GM12891 (cell line): ENCODE measurements at regions not wholly inside any gene's neighbourhood (a gene's known extent, or its start where the extent isn't known, plus 50 kb on each side); places are given as distances from the start of the nearest gene placed in this dataset.

ENCODE experiments used
- DNase-seq: peaks from one replicate; pipeline ENCODE4 v3.0.0; 2011; ENCODE audit warnings: low spot score; ENCODE audit not compliant: insufficient read length
- FAIRE-seq: peaks from 2 replicates; lab custom pipeline; 2011; peaks lifted over from hg19 to GRCh38; lab: Jason Lieb, UNC
- PAX5 ChIP-seq: IDR thresholded peaks from 2 replicates; pipeline ENCODE4 v1.6.1; 2011; ENCODE audit warnings: low read length, moderate library complexity, mild to moderate bottlenecking; ENCODE audit not compliant: insufficient read depth, severe bottlenecking
- POLR2A ChIP-seq: IDR thresholded peaks from 2 replicates; pipeline ENCODE4 v1.6.1; 2011; ENCODE audit warnings: low read depth, low read length, control low read depth
- POLR2AphosphoS5 ChIP-seq: IDR thresholded peaks from 2 replicates; pipeline ENCODE4 v1.6.1; 2011; ENCODE audit warnings: low read depth, low read length, control low read depth
- POU2F2 ChIP-seq: IDR thresholded peaks from 2 replicates; pipeline ENCODE4 v1.6.1; 2011; ENCODE audit warnings: low read depth, mild to moderate bottlenecking, control low read depth, low read length, moderate library complexity
- SPI1 ChIP-seq: IDR thresholded peaks from 2 replicates; pipeline ENCODE4 v1.6.1; 2011; ENCODE audit warnings: low read depth, low read length, control low read depth
- TAF1 ChIP-seq: IDR thresholded peaks from 2 replicates; pipeline ENCODE4 v1.6.1; 2011; ENCODE audit warnings: low read depth, low read length, control low read depth

- no peak for DNase-seq
- no peak for TF ChIP-seq POLR2AphosphoS5
- TF ChIP-seq POLR2A, result no peak
- no peak for TF ChIP-seq POU2F2
- TF ChIP-seq SPI1, result no peak
- no peak for TF ChIP-seq PAX5
- no peak for TF ChIP-seq TAF1
- FAIRE-seq, result no peak
Observed at GRCh38 chr4:79078339-79078738, 139.1 kb upstream of the PAQR3 start.

GRCh38 chr4:79074040-79074439 lies 134.8 kb upstream of the PAQR3 start:
- TF ChIP-seq TAF1, result no peak
- TF ChIP-seq PAX5, result no peak
- TF ChIP-seq POU2F2, result no peak
- TF ChIP-seq POLR2A, result no peak
- no peak for TF ChIP-seq POLR2AphosphoS5
- no peak for TF ChIP-seq SPI1
- FAIRE-seq (no peak), DNase-seq (no peak)

- TF ChIP-seq SPI1 (no peak), TAF1 (no peak), POU2F2 (no peak), PAX5 (no peak)
- DNase-seq (no peak), FAIRE-seq (no peak)
Observed at GRCh38 chr4:79073471-79073870, 134.2 kb upstream of the PAQR3 start.

- TF ChIP-seq POLR2A (no peak), TAF1 (no peak), POU2F2 (no peak), PAX5 (no peak), POLR2AphosphoS5 (no peak), SPI1 (no peak)
- DNase-seq (no peak), FAIRE-seq (no peak)
Observed at GRCh38 chr4:79065262-79065661, 126.0 kb upstream of the PAQR3 start.

GRCh38 chr4:79064806-79065205 lies 125.6 kb upstream of the PAQR3 start:
- no peak for DNase-seq
- FAIRE-seq, result no peak
- TF ChIP-seq POU2F2 (no peak), TAF1 (no peak), SPI1 (no peak), POLR2AphosphoS5 (no peak), POLR2A (no peak), PAX5 (no peak)

GRCh38 chr4:79059631-79060399 lies 120.6 kb upstream of the PAQR3 start:
- DNase-seq, result no peak
- no peak for TF ChIP-seq TAF1
- no peak for TF ChIP-seq SPI1
- TF ChIP-seq POLR2AphosphoS5, result no peak
- TF ChIP-seq POU2F2, result no peak
- no peak for TF ChIP-seq PAX5
- no peak for TF ChIP-seq POLR2A
- no peak for FAIRE-seq

GRCh38 chr4:79057772-79058171 lies 118.5 kb upstream of the PAQR3 start:
- TF ChIP-seq POLR2AphosphoS5 (no peak), SPI1 (no peak), POLR2A (no peak), PAX5 (no peak), TAF1 (no peak), POU2F2 (no peak)
- FAIRE-seq, result no peak

GRCh38 chr4:79053754-79054153 lies 114.5 kb upstream of the PAQR3 start:
- DNase-seq (no peak), FAIRE-seq (no peak)
- TF ChIP-seq POU2F2 (no peak), TAF1 (no peak), PAX5 (no peak), SPI1 (no peak), POLR2A (no peak), POLR2AphosphoS5 (no peak)

More at GRCh38 chr4:79057772-79058171, 118.5 kb upstream of the PAQR3 start:
- no peak for DNase-seq

- no peak for TF ChIP-seq PAX5
- TF ChIP-seq POLR2A, result no peak
- no peak for TF ChIP-seq SPI1
- no peak for TF ChIP-seq POLR2AphosphoS5
- TF ChIP-seq POU2F2, result no peak
- TF ChIP-seq TAF1, result no peak
- FAIRE-seq, result no peak
- no peak for DNase-seq
Observed at GRCh38 chr4:79050541-79050880, 111.3 kb upstream of the PAQR3 start.

- FAIRE-seq, result no peak
- TF ChIP-seq POLR2A, result no peak
- no peak for TF ChIP-seq POLR2AphosphoS5
- no peak for TF ChIP-seq POU2F2
- TF ChIP-seq TAF1, result no peak
- no peak for TF ChIP-seq PAX5
- no peak for TF ChIP-seq SPI1
- DNase-seq, result no peak
Observed at GRCh38 chr4:79049840-79050540, 110.8 kb upstream of the PAQR3 start.
